ENCODE measurements at regions not wholly inside any gene's neighbourhood (a gene's known extent, or its start where the extent isn't known, plus 50 kb on each side); places are given as distances from the start of the nearest gene placed in this dataset.

DNA sequence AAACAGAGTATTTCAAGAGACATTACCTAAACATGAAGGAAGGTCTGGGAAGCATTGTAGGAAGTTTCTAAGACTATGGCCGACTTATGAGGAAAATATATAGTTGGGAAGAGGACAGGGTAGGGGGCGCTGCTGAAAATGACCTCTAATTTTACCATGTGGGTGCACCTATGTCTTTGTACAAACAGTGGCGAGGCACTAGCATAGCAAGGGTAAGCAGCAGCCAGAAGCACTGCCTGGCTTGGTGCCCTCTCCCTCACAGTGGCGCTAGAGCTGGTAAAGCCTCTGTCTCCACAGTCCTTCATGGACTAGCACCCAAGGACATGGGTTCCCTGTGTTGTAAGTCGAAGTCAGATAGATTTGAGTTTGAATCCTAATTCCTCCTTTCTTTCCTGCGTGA lies 461.2 kb downstream of the INHBA start:
- DNase-seq (ENCODE audit: low read depth), result no peak

DNA sequence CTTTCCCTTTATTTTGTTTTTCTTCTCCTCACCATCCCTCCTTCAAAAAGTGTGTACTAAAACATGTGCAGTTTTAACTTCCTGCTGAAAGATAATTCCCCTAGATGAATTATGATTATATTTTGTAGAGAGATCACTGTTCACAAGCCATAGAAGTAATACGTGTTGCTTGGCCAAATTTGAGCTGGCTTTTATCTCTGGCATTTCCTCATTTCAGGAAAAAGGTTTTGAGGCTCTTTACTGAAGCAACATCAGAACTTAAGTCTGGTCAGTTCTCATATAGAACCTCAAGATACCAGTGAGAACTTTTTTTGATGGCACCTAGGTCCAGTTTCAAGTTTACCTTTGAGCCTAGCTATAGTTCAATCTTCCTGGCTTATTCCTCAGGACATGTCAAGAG lies 463.3 kb downstream of the INHBA start:
- DNase-seq (ENCODE audit: low read depth), result no peak

DNA sequence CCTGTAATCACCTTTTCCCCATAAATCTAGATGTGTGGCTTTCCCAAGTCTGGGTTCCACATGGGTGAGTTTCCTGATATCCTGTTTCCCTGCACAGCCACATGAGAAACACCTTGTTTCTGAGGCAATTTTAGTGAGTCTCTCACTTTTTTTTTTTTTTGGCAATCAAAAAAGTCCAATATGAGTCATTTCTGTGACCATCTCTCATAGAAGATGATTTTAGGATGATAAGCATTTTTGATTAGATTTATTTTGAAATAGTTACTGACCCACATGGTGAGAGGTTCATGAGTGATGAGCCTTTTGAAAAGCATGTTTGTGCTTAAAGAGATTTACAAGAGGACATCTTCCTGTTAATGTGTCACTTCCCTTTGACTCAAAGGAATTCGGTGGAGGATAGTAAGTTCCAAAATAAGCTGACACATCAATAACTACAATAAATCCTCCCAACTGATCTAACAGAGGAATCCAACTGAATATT lies 464.0 kb downstream of the INHBA start:
- peak; percentile 88 for DNase-seq (ENCODE audit: low read depth)

DNA sequence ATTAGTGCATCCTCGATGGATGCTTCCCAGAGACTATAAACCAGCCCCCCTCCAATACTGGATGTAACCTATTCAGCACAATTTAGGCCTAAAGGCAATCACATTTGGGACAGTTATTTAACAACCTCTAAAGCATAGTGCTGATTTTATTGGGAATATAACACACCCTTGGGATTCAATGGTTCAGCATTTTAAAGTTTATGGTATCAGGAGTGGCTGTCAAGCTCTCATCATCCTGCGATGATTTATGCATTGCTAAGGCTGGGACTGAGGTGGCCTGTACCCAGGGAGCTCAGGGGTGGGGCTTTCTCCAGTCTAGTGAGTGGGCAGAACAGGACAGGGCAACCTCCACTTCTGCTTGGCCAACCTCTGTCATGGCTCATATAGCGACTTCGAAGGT lies 464.9 kb downstream of the INHBA start:
- DNase-seq (ENCODE audit: low read depth), result no peak

DNA sequence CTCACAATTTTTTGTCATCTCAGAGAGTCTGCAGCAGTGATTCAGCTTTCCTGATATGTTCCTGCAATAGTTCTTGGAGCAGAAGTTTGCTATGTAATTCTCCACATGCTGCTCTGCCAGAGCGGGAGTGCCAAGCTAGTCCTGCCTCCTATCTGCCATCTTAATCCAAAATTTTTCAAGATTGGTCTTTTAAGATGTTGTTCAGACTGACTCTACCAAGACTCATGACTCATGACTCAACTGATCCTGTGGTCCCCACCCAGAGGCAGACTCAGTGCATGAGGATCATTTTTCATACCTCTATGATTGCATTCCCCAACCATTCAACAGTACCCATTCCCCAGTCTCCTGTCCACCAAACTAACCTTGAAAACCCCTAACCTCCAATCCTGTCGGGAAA lies 470.8 kb downstream of the INHBA start:
- peak; percentile 28 for DNase-seq (ENCODE audit: low read depth)

DNA sequence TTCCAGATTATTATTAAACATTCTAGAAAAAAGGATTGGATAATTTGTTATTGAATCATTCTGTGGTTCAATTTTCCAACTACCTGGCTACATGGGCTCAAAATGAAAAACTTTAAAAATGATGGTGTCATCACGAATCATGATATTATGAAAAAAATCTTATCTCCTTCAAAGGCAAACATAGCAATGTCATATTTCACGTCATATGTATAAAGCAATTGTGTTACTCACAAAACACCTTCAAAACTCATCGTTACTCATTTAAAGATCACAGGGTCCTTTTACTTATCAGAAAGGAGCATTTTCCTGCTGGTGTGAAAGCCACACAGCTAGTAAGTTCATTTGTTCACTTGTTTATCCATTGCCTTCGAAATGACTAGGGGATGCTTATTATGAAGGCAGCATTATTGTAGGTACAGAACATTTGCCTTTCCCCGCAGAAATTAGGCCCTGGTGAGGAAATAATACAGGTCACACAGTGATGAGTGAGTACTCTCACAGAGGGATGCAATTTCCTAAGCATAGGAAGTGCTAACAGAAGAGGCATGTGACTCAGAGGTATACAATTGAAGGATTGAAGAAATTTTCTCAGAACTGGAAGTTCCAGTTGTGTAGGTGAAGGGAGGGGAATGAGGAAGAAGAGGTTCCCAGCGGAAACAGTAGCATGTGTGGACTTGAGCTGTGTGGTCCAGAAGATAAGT lies 478.7 kb downstream of the INHBA start:
- peak; percentile 67 for DNase-seq (ENCODE audit: low read depth)

DNA sequence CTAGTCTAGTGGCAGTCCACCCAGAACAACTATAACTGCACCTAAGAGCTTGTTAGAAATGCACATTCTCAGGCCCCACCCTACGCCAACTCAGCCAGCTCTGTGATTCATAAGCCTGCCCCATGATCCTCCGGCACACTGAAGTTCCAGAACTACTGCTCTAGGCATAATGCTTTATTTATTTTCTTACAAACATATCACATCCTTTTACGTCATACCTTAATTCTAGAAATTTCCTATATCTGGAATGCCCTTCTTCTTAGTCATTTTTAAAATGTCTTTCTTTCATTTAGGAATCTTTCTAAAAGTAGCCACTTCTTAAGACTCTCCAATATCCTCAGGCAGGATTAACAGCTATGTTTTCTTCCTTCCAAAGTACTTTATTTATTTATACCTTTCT lies 480.1 kb downstream of the INHBA start:
- DNase-seq (ENCODE audit: low read depth), result peak; percentile 91

DNA sequence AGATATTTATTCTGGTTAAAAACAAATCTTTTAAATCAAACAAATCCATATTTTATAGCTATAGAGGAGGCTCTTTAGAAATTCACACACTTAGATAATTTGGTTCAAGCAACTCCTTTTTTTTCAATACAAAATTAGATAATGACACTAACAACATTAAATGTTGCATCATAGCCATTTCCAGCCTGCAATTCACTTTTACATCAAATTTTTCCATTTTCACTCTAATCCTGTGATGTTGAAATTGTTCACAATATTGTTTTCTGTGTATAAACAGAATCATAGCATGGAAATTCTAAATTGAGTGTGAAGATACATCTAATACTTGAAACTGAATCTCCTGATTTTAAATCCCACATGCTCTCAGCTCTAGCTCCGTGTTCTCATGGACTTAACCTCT lies 482.6 kb downstream of the INHBA start:
- DNase-seq (ENCODE audit: low read depth), result no peak

DNA sequence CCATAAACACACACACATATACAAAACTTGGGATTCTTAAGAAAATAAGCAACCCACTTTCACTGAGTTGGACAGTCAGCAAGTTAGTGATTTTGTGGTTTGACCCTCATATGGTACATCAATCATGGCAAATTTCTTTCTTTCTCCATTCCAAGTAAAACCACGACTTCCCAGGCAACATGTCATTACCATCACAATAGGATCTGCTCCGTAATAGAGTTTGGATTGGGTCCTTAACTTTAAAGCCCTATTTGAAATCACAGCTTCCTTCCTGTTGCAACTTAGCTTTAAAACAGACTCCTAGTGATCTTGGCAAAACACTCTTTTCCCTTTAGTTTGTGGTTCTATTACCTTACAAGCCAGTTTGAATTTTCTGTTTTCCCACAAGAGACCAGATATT lies 483.6 kb downstream of the INHBA start:
- peak; percentile 79 for DNase-seq (ENCODE audit: low read depth)

DNA sequence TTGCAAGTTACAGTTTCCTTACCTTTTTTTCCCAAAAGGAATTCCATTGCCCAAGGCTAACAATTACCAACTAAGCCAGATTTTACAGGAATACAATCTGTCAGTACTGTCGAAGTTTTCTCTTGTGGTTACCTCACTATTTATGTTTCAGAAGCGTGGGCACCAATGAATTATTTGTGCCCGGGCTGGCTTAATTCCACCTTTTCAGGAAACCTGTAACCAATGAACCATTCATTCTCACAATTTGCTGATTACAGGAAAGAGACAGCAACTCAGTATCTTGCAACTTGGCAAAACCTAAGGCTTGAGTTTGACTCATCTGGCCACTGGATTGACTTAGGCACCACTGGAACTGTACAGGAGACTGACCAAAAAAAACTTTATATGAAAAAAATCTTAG lies 485.6 kb downstream of the INHBA start:
- DNase-seq (ENCODE audit: low read depth), result no peak

DNA sequence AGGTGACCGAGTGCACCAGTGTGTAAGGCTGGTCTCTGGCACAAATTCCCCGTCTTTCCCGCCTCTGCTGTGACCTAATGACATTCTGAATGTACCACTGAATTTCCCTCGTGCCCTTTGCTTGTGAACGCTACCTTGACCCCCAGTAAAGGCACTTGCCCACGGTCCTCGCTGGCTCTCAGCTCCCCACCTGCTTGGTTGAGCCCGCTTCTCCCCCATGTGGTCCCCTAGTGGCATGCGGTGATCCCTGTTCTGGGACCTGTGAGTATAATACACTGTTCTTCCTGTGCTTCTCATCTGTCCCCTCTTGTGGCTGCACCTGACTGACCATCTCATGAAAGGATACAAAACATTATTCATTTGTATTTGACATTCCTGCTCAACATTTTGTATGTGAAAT lies 495.7 kb downstream of the INHBA start:
- DNase-seq (ENCODE audit: low read depth), result no peak

DNA sequence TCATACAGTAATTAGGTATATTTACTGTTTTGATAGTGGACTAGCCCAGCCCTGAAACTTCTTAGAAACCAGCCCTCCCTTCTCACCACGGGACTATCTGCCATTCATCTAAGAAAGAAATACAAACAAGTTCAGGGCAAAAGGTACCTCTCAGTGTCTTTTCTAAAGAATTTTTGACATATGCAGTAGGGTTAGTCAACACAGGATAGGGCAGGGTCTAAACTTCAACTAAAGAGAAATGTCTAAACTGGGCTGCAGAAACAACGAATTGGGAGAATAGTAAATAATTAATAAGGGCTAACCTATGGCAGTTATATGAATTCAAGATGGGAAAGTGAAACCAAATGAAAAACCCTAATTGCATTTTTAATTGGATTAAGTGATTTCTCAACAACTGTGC lies 496.6 kb downstream of the INHBA start:
- DNase-seq (ENCODE audit: low read depth), result no peak

DNA sequence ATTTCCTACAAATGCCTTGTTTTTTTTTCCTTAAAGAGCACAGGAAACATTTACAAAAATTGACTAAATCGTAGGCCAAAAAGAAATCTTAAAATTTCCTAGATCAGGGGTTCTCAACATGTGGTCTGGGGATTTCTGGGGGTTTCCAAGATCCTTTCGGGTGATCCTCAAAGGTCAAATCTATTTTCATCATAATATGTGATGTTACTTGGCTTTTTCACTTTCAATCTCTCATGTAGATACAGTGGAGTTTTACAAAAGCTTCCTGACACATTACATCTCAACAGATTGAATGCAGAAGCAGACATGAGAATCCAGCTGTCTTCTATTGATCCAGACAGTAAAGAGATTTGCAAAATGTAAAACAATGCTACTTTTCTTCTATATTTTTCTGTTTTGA lies 497.3 kb downstream of the INHBA start:
- DNase-seq (ENCODE audit: low read depth), result no peak

DNA sequence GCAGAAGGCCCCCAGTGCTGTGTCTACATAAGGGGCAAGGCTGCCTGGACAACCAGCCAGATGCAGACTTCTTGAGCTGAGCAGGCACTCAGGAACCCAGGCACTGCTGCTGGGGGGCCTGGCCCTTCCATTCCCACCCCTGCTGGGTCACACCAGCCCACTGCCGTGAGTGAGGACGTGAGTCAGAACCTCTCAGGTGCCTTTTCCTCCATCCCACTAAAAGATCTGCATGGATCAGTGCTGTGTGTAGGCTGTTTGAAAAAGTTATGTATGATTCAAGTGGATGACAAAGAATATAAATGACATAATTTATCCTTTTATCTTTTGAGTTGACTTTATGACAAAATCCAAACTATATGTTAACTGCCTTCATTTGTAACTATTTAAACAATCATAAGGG lies 499.3 kb downstream of the INHBA start:
- no peak for DNase-seq (ENCODE audit: low read depth)

DNA sequence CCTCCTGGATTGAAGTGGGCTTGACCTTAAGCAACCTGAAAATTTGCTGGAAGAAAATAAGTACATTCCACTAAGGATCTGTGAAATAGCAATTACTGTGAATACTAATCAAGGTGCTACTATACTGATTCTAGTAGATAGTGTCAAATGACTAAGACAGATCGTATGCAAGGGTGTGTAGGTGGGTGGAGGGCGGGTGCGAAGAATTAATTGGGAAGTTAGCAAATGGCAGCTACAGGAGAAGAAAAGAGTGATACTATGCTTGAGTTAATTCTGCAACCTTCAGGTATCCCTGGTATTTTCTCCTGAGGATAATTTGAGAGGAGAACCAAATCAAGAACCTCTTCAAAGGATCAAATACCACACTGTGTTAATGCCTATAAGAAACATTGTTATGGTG lies 501.9 kb downstream of the INHBA start:
- DNase-seq (ENCODE audit: low read depth), result no peak

DNA sequence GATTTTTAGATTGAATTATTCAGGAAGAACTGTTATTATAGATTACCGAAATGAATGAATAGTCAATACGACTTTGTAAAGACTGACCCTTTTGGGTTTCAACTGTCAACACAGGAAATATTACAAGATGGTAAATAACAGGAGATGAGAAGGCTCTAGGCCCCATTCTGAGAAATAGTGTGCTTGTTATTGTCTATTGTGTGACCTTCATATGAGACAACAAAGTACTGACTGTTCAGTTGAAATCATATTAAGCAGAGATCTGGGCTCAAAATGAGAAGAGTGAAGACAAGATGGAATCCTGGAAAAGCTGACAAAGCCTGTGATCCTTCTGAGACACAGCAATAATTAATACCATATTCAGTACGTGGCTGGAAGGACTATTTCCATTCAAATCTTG lies 503.8 kb downstream of the INHBA start:
- no peak for DNase-seq (ENCODE audit: low read depth)

DNA sequence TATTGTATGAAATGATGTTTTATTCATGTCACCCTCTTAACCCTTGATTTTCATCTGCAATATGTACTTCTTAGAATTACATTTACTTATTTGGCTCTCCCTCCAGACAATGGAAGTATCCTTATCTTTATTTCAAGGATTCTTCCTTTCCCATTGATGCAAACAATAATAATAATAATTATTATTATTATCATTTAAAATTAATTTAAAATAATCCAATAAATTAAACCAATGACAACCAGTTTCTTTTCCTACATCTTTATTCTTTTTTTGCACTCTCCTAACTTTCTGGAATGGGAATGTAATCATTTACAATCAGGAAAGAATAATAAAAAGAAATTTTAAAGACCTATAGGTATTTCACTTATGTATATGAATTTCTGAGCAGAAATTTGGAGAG lies 504.4 kb downstream of the INHBA start:
- DNase-seq (ENCODE audit: low read depth), result no peak

DNA sequence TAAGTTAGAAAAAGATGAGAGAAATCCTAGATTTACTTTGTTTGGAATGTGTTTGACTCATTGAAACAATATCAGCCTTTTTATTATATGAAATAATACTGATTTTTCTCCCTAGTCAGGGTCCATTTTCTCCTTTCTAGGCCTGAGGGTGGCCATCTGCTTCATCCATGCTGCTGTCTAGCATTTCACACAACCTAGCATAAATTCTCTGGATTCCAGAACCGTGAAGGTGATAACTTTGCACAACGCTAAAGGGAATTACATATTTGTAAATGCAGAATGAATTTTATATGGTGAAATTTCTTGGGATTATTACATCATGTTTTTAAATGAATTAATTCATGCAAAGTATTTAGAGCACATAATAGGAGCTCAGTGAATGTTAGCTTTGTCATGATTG lies 505.1 kb downstream of the INHBA start:
- DNase-seq (ENCODE audit: low read depth), result no peak

DNA sequence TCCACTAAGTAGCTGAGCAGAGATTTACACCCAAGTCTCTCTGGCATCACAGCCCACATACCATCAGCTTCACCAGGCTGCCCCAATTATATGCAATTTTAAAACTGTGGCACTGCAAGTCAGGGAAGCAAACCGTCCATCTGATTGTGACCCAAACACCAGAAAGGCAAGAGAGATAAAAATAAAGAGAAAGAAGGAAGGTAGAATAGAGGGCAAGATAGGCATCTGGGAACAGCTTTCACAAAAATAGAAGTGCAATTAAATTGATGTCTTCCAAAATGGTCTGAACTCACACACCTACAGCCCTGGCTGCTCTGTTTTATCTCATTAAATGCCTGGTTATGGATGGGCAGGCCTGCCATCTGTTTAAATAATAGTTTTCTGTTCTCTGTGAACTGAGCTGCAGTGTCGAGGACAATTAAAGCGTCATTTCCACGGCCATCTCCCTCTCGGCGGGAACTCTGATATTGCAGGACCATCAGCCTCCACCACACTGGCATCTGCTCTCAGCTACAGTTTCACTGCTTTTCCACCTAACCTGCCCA lies 509.1 kb downstream of the INHBA start:
- no peak for DNase-seq (ENCODE audit: low read depth)

DNA sequence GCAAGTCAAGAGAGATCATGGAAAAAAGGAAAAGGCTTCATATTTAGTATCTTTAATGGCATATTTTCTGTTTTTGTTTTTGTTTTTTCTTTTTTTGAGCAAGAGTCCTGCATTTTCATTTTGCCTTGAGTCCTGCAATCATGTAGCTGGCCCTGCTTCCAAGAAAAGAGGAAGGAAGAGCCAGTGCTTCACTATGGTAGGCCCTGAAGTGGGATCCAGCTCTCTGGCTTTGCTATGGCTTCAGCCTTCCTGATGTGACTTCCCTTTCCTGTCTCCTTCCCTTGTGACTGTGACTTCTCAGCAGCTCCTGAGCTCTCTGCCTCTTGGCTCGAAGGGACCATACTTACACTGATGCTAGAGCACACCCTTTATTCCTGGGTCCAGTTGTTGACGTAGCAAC lies 512.3 kb downstream of the INHBA start:
- DNase-seq (ENCODE audit: low read depth), result no peak

DNA sequence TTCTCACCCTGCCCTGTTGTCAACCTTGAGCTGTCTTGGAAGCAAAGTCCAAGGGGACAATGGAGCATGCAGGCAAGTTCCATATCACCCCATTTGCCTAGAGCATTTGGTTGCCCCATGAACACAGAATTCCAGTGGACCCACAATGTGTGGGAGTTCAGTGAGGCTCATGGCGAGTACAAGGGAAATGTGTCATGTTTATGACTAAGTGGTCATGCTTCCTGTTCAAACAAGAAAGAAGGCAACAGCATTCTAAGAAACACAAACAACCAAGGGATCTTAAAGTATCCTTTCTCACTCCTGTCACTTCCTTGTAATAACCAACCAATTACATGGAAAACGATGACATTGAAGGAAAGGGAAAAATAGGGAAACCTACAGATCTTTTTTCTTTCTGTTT lies 513.0 kb downstream of the INHBA start:
- peak; percentile 96 for DNase-seq (ENCODE audit: low read depth)

DNA sequence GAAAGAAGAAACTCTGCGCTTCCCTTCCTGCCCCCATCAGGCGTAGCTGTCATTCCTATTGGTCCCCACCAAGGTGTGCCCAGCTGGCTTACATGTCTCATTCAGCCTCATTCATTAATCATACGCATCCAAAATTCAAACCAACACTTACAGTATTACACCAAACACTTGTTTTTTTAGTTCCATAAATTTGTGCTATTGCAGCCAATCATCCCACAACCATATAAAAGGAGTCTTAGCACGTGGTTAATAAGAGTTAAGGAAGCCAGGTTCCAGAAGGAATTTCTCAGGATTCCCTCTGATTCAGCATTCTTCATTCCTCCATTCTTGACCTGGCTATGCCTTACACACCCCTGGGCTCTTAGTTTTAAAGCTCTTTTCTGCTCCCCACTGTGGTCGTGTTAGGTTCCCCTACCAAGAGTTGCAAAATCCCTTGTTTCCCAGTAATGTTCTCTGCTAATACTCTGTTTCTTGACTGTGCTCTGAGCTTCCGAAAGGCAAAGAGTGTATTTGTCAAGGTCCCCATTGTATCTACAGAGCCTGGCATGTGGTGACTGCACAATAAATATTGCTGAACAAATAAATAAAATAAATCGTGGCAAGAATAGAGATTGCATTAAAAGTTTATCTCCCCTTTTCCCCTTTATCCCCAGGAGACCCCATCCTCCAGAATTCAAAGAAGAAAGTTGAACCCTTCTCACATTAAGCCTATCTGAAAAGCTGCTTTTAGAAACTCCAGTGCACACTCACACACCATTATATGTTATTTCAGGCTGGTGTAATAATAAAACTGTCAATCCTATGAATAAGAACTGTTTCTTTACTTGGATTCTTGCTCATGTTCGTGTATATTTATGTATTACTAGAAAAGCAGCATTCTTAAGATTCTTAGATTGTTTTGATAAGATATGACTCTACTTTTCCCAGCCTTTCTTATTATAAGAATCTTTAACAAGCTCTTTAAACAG lies 514.4 kb downstream of the INHBA start:
- peak; percentile 92 for DNase-seq (ENCODE audit: low read depth)

DNA sequence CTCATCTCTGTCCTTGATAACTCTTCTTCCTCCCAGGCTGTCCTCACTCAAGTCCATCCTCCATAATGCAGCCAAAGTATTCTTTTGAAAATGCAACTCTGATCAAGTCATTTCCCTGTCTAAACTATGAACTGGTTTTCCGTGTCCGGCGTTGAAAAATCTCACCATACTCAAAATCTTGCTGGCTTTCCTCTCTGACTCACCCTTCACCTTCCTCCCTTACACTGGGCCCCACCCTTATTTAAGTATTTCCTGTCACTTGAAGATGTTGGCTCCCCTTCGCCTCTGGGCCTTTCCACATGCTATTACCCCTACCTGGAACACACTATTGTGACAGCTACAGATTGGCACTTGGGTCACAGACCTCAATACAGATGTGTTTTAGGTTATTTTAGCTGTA lies 515.6 kb downstream of the INHBA start:
- no peak for DNase-seq (ENCODE audit: low read depth)
